Fibroblast of the aortic adventitia (primary cell): ENCODE measurements at regions not wholly inside any gene's neighbourhood (a gene's known extent, or its start where the extent isn't known, plus 50 kb on each side); places are given as distances from the start of the nearest gene placed in this dataset. TPM values are rescaled to one million over a fixed set of nuclear protein-coding genes. Genes with fewer than 3 reads are reported as not detected.

Source experiments
- small RNA-seq: library from RNA; depleted of rRNA; stranded (forward); fragments of <200 nt; gene quantifications from one replicate; pipeline ENCODE3, GENCODE V24; 2012

Small RNAs in the stretch of these regions (small RNA-seq; reads per million reads assigned to genes)
- not detected for gene RNU6-627P
